GM10266 (cell line): ENCODE measurements at regions not wholly inside any gene's neighbourhood (a gene's known extent, or its start where the extent isn't known, plus 50 kb on each side); places are given as distances from the start of the nearest gene placed in this dataset.

Experiments
- DNase-seq: peaks from one replicate; pipeline ENCODE4 v3.0.0; 2012; ENCODE audit errors: extremely low spot score
- CTCF ChIP-seq: IDR thresholded peaks from 2 replicates; pipeline ENCODE4 v1.5.1; 2012; ENCODE audit warnings: mild to moderate bottlenecking, low read depth; ENCODE audit not compliant: control insufficient read depth, insufficient read depth; ENCODE audit errors: missing control alignments

GRCh38 chr2:20125616-20126015 is 74.2 kb upstream of the LAPTM4A start:
- DNase-seq = no peak
- TF ChIP-seq CTCF = no peak

- no peak for DNase-seq
- TF ChIP-seq CTCF = no peak
These were observed 73.7 kb upstream of the LAPTM4A start for GRCh38 chr2:20125164-20125563.

- no peak for TF ChIP-seq CTCF
- no peak for DNase-seq
These were observed 72.6 kb upstream of the LAPTM4A start for GRCh38 chr2:20123871-20124594.

GRCh38 chr2:20122864-20123263 is 71.4 kb upstream of the LAPTM4A start:
- no peak for DNase-seq
- no peak for TF ChIP-seq CTCF

GRCh38 chr2:20120569-20121416 is 69.4 kb upstream of the LAPTM4A start:
- no peak for DNase-seq
- TF ChIP-seq CTCF = no peak

GRCh38 chr2:20118051-20118450 is 66.6 kb upstream of the LAPTM4A start:
- DNase-seq = no peak
- no peak for TF ChIP-seq CTCF

GRCh38 chr2:20115902-20116301 is 64.5 kb upstream of the LAPTM4A start:
- no peak for DNase-seq
- no peak for TF ChIP-seq CTCF
